GM19035 (cell line): ENCODE measurements at regions not wholly inside any gene's neighbourhood (a gene's known extent, or its start where the extent isn't known, plus 50 kb on each side); places are given as distances from the start of the nearest gene placed in this dataset.
"Not testable (repeated sequence)": the region's sequence is repeated elsewhere in the genome, so short reads cannot be mapped to it uniquely, and the experiment has no call there.

Experiments used
- ATAC-seq: cut with Tn5 transposase; IDR thresholded peaks from one replicate; pipeline ENCODE4 v1.9.1; 2021; ENCODE audit not compliant: unreplicated experiment

- no peak for ATAC-seq
These were observed 331.9 kb downstream of the NUP35 start for GRCh38 chr2:183456177-183456576.

- no peak for ATAC-seq
These were observed 334.2 kb downstream of the NUP35 start for GRCh38 chr2:183458460-183458859.

- ATAC-seq: no peak
These were observed 335.2 kb downstream of the NUP35 start for GRCh38 chr2:183459466-183459865.

GRCh38 chr2:183463821-183464220 lies 339.6 kb downstream of the NUP35 start:
- ATAC-seq: no peak

GRCh38 chr2:183465048-183465447 lies 340.8 kb downstream of the NUP35 start:
- ATAC-seq: no peak

- ATAC-seq: no peak
These were observed 350.9 kb downstream of the NUP35 start for GRCh38 chr2:183474912-183475695.

GRCh38 chr2:183476490-183476889 lies 352.2 kb downstream of the NUP35 start:
- ATAC-seq: no peak

- ATAC-seq: no peak
These were observed 353.1 kb downstream of the NUP35 start for GRCh38 chr2:183477296-183477695.

GRCh38 chr2:183478941-183479595 lies 354.8 kb downstream of the NUP35 start:
- ATAC-seq: not testable (repeated sequence)

GRCh38 chr2:183487326-183487725 lies 363.1 kb downstream of the NUP35 start:
- no peak for ATAC-seq

- ATAC-seq: no peak
These were observed 364.2 kb downstream of the NUP35 start for GRCh38 chr2:183488421-183488820.

GRCh38 chr2:183490489-183490888 lies 366.2 kb downstream of the NUP35 start:
- ATAC-seq: no peak

GRCh38 chr2:183490914-183491313 lies 366.7 kb downstream of the NUP35 start:
- ATAC-seq: no peak

- ATAC-seq: no peak
These were observed 368.8 kb downstream of the NUP35 start for GRCh38 chr2:183493040-183493439.

GRCh38 chr2:183495079-183495478 lies 370.8 kb downstream of the NUP35 start:
- ATAC-seq: no peak

- peak; percentile 99 for ATAC-seq
These were observed 371.5 kb downstream of the NUP35 start for GRCh38 chr2:183495589-183496267.

- ATAC-seq: no peak
These were observed 373.6 kb downstream of the NUP35 start for GRCh38 chr2:183497861-183498260.

- ATAC-seq: no peak
These were observed 381.7 kb downstream of the NUP35 start for GRCh38 chr2:183505911-183506310.

- ATAC-seq: no peak
These were observed 386.9 kb downstream of the NUP35 start for GRCh38 chr2:183511154-183511553.

GRCh38 chr2:183519371-183520056 lies 395.3 kb downstream of the NUP35 start:
- no peak for ATAC-seq

GRCh38 chr2:183521911-183522310 lies 397.7 kb downstream of the NUP35 start:
- no peak for ATAC-seq
